Neural cell (in vitro differentiated cells): ENCODE measurements at regions not wholly inside any gene's neighbourhood (a gene's known extent, or its start where the extent isn't known, plus 50 kb on each side); places are given as distances from the start of the nearest gene placed in this dataset.

Source experiments
- H2AFZ ChIP-seq: fragments of 200-600, 300-800 bp; sonication (generic), shearing (Covaris generic); 2 replicates; pipeline ENCODE4 v1.6.0; 2014; ENCODE audit warnings: low read depth, mild to moderate bottlenecking, antibody characterized with exemption, low read length, moderate library complexity
- H3F3A ChIP-seq: fragments of 200-600 bp; shearing (Covaris generic); 2 replicates; pipeline ENCODE4 v1.6.1; 2016; ENCODE audit warnings: mild to moderate bottlenecking, moderate library complexity, mixed read lengths, antibody characterized with exemption, low read length; ENCODE audit not compliant: insufficient read depth, poor library complexity, severe bottlenecking
- H3K27ac ChIP-seq: fragments of 200-600, 300-800 bp; sonication (generic), shearing (Covaris generic); 2 replicates; pipeline ENCODE4 v1.5.1; 2014; ENCODE audit warnings: mild to moderate bottlenecking, low read length, moderate library complexity
- H3K27me3 ChIP-seq: fragments of 300-800, 200-600 bp; sonication (generic), shearing (Covaris generic); 2 replicates; pipeline ENCODE4 v1.6.0; 2014; ENCODE audit warnings: mild to moderate bottlenecking, low read depth, low read length, moderate library complexity; ENCODE audit not compliant: insufficient read depth
- H3K36me3 ChIP-seq: fragments of 300-800, 200-600 bp; sonication (generic), shearing (Covaris generic); 2 replicates; pipeline ENCODE4 v1.5.1; 2014; ENCODE audit warnings: mild to moderate bottlenecking, antibody characterized with exemption, low read length, moderate library complexity; ENCODE audit not compliant: insufficient read depth
- H3K4me2 ChIP-seq: fragments of 300-800, 200-600 bp; sonication (generic), shearing (Covaris generic); 2 replicates; pipeline ENCODE4 v1.6.0; 2014; ENCODE audit warnings: mild to moderate bottlenecking, low read length
- H3K4me3 ChIP-seq: fragments of 300-800, 200-600 bp; sonication (generic), shearing (Covaris generic); 2 replicates; pipeline ENCODE4 v1.5.1; 2014; ENCODE audit warnings: mild to moderate bottlenecking, low read length, moderate library complexity
- H3K79me2 ChIP-seq: fragments of 200-600 bp; shearing (Covaris generic); replicated peaks from 2 replicates; pipeline ENCODE4 v1.6.0; 2014; ENCODE audit warnings: mild to moderate bottlenecking, low read length, moderate library complexity; ENCODE audit not compliant: insufficient read depth
- H3K9ac ChIP-seq: fragments of 300-800, 200-600 bp; sonication (generic), shearing (Covaris generic); 2 replicates; pipeline ENCODE4 v1.6.1; 2016; ENCODE audit warnings: mild to moderate bottlenecking, low read length, mixed read lengths
- H3K9me2 ChIP-seq: fragments of 200-600 bp; shearing (Covaris generic); 2 replicates; pipeline ENCODE4 v1.6.1; 2016; ENCODE audit warnings: mild to moderate bottlenecking, low read length, mixed read lengths; ENCODE audit not compliant: insufficient read depth
- H3K9me3 ChIP-seq: fragments of 200-600, 300-800 bp; sonication (generic), shearing (Covaris generic); 2 replicates; pipeline ENCODE4 v1.6.1; 2016; ENCODE audit warnings: mild to moderate bottlenecking, mixed run types, low read length, moderate library complexity, mixed read lengths
- H4K20me1 ChIP-seq: fragments of 200-600 bp; shearing (Covaris generic); 2 replicates; pipeline ENCODE4 v1.6.1; 2016; ENCODE audit warnings: mild to moderate bottlenecking, mixed run types; ENCODE audit not compliant: insufficient read depth
- CTCF ChIP-seq: fragments of 450-650 bp; IDR thresholded peaks from 2 replicates; pipeline ENCODE4 v1.5.1; 2014; ENCODE audit warnings: antibody characterized with exemption, mild to moderate bottlenecking, moderate library complexity; ENCODE audit not compliant: poor library complexity, severe bottlenecking
- EP300 ChIP-seq: fragments of 450-650 bp; conservative IDR thresholded peaks from 2 replicates; pipeline ENCODE4 v1.6.1; 2014; ENCODE audit warnings: antibody characterized with exemption, mild to moderate bottlenecking, moderate library complexity; ENCODE audit not compliant: poor library complexity, severe bottlenecking
- EZH2 ChIP-seq: fragments of 200-600, 300-800 bp; shearing (Covaris generic), sonication (generic); IDR thresholded peaks from 2 replicates; pipeline ENCODE4 v1.6.1; 2014; ENCODE audit warnings: antibody characterized with exemption, low read length, borderline replicate concordance, mild to moderate bottlenecking; ENCODE audit not compliant: insufficient read depth, poor library complexity, severe bottlenecking
- MXI1 ChIP-seq: fragments of 450-650 bp; conservative IDR thresholded peaks from 2 replicates; pipeline ENCODE4 v1.6.1; 2014; ENCODE audit warnings: antibody characterized with exemption, mild to moderate bottlenecking; ENCODE audit not compliant: poor library complexity, severe bottlenecking
- POLR2AphosphoS5 ChIP-seq: IDR thresholded peaks from 2 replicates; pipeline ENCODE4 v1.6.1; 2012
- RAD21 ChIP-seq: fragments of 450-650 bp; conservative IDR thresholded peaks from 2 replicates; pipeline ENCODE4 v1.6.1; 2014; ENCODE audit warnings: antibody characterized with exemption, mild to moderate bottlenecking, moderate library complexity
- REST ChIP-seq: IDR thresholded peaks from 2 replicates; pipeline ENCODE4 v1.6.1; 2012; ENCODE audit warnings: borderline replicate concordance
- SMC3 ChIP-seq: fragments of 450-650 bp; conservative IDR thresholded peaks from 2 replicates; pipeline ENCODE4 v1.6.1; 2014; ENCODE audit warnings: antibody characterized with exemption, mild to moderate bottlenecking, moderate library complexity; ENCODE audit not compliant: poor library complexity
- TAF1 ChIP-seq: IDR thresholded peaks from 2 replicates; pipeline ENCODE4 v1.6.1; 2012; ENCODE audit warnings: low read depth

- TF ChIP-seq CTCF (no peak), MXI1 (no peak), EZH2 (no peak), REST (no peak), EP300 (no peak), RAD21 (no peak), TAF1 (no peak), SMC3 (no peak), POLR2AphosphoS5 (no peak)
- Histone ChIP-seq H3K9me2 (no peaks in the 10 kb centered on the region), H3K27ac (no peak overlapping the region), H2AFZ (no peak overlapping the region), H3K9ac (no peak overlapping the region), H3K36me3 (no peaks in the 10 kb centered on the region), H3F3A (no peaks in the 10 kb centered on the region), H3K79me2 (no peaks in the 10 kb centered on the region), H4K20me1 (no peaks in the 10 kb centered on the region), H3K9me3 (no peaks in the 10 kb centered on the region), H3K27me3 (no peaks in the 10 kb centered on the region), H3K4me2 (no peak overlapping the region), H3K4me3 (no peak overlapping the region)
Observed at GRCh38 chr2:3078684-3079083, 298.9 kb downstream of the EIPR1 start.

GRCh38 chr2:3076848-3077642 lies 300.6 kb downstream of the EIPR1 start:
- no peaks in the 10 kb centered on the region for H3K9me2 ChIP-seq
- no peaks in the 10 kb centered on the region for H4K20me1 ChIP-seq
- H3K4me2 ChIP-seq = no peak overlapping the region
- no peak overlapping the region for H3K4me3 ChIP-seq
- no peak overlapping the region for H3K27ac ChIP-seq
- no peaks in the 10 kb centered on the region for H3F3A ChIP-seq
- no peak overlapping the region for H3K9ac ChIP-seq
- H3K9me3 ChIP-seq = no peaks in the 10 kb centered on the region
- TF ChIP-seq REST = no peak
- no peak for TF ChIP-seq SMC3
- TF ChIP-seq MXI1 = no peak
- no peak for TF ChIP-seq RAD21
- no peak for TF ChIP-seq EZH2
- no peak for TF ChIP-seq POLR2AphosphoS5
- TF ChIP-seq EP300 = no peak
- no peak for TF ChIP-seq CTCF
- H2AFZ ChIP-seq = no peak overlapping the region
- no peaks in the 10 kb centered on the region for H3K27me3 ChIP-seq
- H3K79me2 ChIP-seq = no peaks in the 10 kb centered on the region
- H3K36me3 ChIP-seq = no peaks in the 10 kb centered on the region
